AG09309 (cell line): ENCODE measurements at regions not wholly inside any gene's neighbourhood (a gene's known extent, or its start where the extent isn't known, plus 50 kb on each side); places are given as distances from the start of the nearest gene placed in this dataset.
"Not testable (repeated sequence)": the region's sequence is repeated elsewhere in the genome, so short reads cannot be mapped to it uniquely, and the experiment has no call there.

ENCODE experiments used
- DNase-seq: peaks from one replicate; pipeline ENCODE4 v3.0.0-alpha.2; 2010; ENCODE audit warnings: low read depth
- H3K4me3 ChIP-seq: 2 replicates; pipeline ENCODE4 v1.5.1; 2011; ENCODE audit warnings: mild to moderate bottlenecking, low read depth, low read length, moderate library complexity; ENCODE audit not compliant: control insufficient read depth
- TF ChIP-seq, protein P1 (sequence below): IDR thresholded peaks from 2 replicates; pipeline ENCODE4 v1.5.1; 2011; ENCODE audit warnings: mild to moderate bottlenecking, low read depth, low read length, inconsistent platforms; ENCODE audit not compliant: insufficient read depth, control insufficient read depth; ENCODE audit errors: missing control alignments

DNA sequence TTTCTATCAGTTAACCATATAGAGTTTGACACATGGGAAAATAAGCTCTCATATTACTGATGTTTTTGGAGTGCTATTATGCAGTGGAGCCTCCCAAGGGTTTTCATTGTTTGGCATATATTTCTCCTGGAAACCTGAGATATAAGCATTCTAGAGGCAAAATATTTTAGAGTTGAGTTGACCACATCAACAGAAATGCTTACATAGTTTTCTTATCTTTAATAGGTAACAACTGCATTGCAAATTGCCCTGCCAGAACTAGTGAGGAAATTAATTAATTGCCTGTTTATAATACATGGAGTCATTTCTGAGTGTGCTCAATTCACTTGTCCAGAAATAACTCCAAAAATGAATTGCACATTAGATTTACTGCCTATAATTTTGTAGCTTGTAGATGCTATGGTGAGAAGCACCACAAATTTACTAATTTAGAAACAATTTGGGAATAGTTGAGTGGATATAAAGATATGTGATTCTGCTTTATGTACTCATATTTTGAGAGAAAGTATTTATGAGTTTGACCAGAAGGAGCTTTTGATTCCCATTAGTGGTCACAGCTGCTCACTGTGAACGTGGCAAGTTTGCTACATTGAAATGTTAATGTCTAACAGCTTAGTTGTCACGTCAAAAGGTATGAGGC lies 288.7 kb downstream of the CD109 start:
- DNase-seq, result peak; percentile 54
- TF ChIP-seq, protein P1, sequence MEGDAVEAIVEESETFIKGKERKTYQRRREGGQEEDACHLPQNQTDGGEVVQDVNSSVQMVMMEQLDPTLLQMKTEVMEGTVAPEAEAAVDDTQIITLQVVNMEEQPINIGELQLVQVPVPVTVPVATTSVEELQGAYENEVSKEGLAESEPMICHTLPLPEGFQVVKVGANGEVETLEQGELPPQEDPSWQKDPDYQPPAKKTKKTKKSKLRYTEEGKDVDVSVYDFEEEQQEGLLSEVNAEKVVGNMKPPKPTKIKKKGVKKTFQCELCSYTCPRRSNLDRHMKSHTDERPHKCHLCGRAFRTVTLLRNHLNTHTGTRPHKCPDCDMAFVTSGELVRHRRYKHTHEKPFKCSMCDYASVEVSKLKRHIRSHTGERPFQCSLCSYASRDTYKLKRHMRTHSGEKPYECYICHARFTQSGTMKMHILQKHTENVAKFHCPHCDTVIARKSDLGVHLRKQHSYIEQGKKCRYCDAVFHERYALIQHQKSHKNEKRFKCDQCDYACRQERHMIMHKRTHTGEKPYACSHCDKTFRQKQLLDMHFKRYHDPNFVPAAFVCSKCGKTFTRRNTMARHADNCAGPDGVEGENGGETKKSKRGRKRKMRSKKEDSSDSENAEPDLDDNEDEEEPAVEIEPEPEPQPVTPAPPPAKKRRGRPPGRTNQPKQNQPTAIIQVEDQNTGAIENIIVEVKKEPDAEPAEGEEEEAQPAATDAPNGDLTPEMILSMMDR, result no peak

GRCh38 chr6:73983367-73983766 lies 287.4 kb downstream of the CD109 start:
- peak; percentile 73 for DNase-seq
- TF ChIP-seq, protein P1, result no peak

More for the DNA sequence above, 288.7 kb downstream of the CD109 start:
- no peak overlapping the region for H3K4me3 ChIP-seq

GRCh38 chr6:73980096-73980495 lies 284.1 kb downstream of the CD109 start:
- H3K4me3 ChIP-seq, result no peak overlapping the region
- DNase-seq, result no peak
- TF ChIP-seq, protein P1, result no peak

More at GRCh38 chr6:73983367-73983766, 287.4 kb downstream of the CD109 start:
- H3K4me3 ChIP-seq, result no peak overlapping the region

DNA sequence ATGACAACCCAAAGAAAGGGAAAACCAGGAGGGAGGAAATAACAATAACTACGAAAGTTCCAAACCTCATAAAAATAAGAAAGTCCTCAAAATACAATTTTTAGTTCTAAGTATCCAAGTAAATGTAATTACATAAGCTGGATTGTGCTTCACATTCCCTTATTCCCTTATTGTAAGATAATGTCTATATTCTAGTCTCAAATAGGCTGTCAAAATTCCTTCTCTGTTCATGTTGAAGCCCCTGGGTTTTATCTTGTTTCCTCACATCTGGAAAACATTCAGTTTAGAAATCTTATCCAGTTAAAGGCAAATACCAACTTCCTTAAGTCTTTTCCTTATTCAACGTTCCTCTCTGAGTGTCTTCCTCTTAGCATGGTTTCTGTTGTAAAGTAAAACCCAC lies 282.3 kb downstream of the CD109 start:
- no peak for DNase-seq
- TF ChIP-seq, protein P1, result no peak
- no peak overlapping the region for H3K4me3 ChIP-seq

DNA sequence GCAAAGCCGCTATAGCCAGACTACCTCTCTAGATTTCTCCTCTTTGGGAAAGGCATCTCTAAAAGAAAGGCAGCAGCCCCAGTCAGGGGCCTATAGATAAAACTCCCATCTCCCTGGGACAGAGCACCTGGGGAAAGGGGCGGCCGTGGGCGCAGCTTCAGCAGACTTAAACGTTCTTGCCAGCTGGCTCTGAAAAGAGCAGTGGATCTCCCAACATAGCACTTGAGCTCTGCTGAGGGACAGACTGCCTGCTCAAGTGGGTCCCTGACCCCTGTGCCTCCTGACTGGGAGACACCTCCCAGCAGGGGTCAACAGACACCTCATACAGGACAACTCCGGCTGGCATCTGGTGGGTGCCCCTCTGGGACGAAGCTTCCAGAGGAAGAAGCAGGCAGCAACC lies 276.5 kb downstream of the CD109 start:
- H3K4me3 ChIP-seq, DNase-seq: not testable (repeated sequence)

- H3K4me3 ChIP-seq, result no peak overlapping the region
- peak; percentile 46 for DNase-seq
- TF ChIP-seq, protein P1, result peak; percentile 62
Measured at GRCh38 chr6:73969971-73970970, 274.3 kb downstream of the CD109 start.
